Subcutaneous abdominal adipose tissue (tissue), 5 donors: ENCODE measurements at regions not wholly inside any gene's neighbourhood (a gene's known extent, or its start where the extent isn't known, plus 50 kb on each side); places are given as distances from the start of the nearest gene placed in this dataset.

Source experiments
- H3K27ac ChIP-seq: one replicate; pipeline ENCODE4 v1.7.0; 2013; ENCODE audit warnings: low read depth, mild to moderate bottlenecking, inconsistent platforms, low read length, moderate library complexity
- H3K27me3 ChIP-seq, 5 donors: one replicate each; pipeline ENCODE4 v1.7.0; 2013; ENCODE audit warnings: low read length in 5 of 5, inconsistent platforms in 1 of 5; ENCODE audit not compliant: control insufficient read depth in 5 of 5, insufficient read depth in 4 of 5
- H3K36me3 ChIP-seq, 5 donors: one replicate each; pipeline ENCODE4 v1.7.0; 2013; ENCODE audit warnings: low read length in 5 of 5; ENCODE audit not compliant: control insufficient read depth in 5 of 5, insufficient read depth in 5 of 5
- H3K4me1 ChIP-seq, 5 donors: one replicate each; pipeline ENCODE4 v1.7.0; 2013; ENCODE audit warnings: low read length in 5 of 5, mild to moderate bottlenecking in 3 of 5, moderate library complexity in 1 of 5; ENCODE audit not compliant: control insufficient read depth in 5 of 5, insufficient read depth in 5 of 5
- H3K4me3 ChIP-seq, 5 donors: one replicate each; pipeline ENCODE4 v1.7.0; 2013; ENCODE audit warnings: low read length in 5 of 5, low read depth in 1 of 5
- H3K9ac ChIP-seq, 5 donors: one replicate each; pipeline ENCODE4 v1.7.0; 2013; ENCODE audit warnings: low read length in 5 of 5, mild to moderate bottlenecking in 4 of 5, moderate library complexity in 3 of 5
- H3K9me3 ChIP-seq, 5 donors: one replicate each; pipeline ENCODE4 v1.7.0; 2013; ENCODE audit warnings: low read length in 5 of 5; ENCODE audit not compliant: control insufficient read depth in 5 of 5
- donor health status: healthy.
- donor health status: healthy.
- donor health status: healthy.
- donor health status: healthy.
- donor health status: healthy.

- peaks cover 0 to 5% (median 3%) of the 10 kb centered on the region in 5 donors for H3K4me1 ChIP-seq
- no peaks in the 10 kb centered on the region for H3K36me3 ChIP-seq
- H3K9ac ChIP-seq = no peak overlapping the region
- no peaks in the 10 kb centered on the region for H3K9me3 ChIP-seq
- H3K4me3 ChIP-seq = no peak overlapping the region
- H3K27me3 ChIP-seq = no peaks in the 10 kb centered on the region
- H3K27ac ChIP-seq = no peak overlapping the region
Observed at GRCh38 chr1:100613817-100614559, 76.0 kb downstream of the GPR88 start.

GRCh38 chr1:100614570-100614969, 76.6 kb downstream of the GPR88 start:
- Histone ChIP-seq H3K9ac (no peak overlapping the region), H3K4me3 (no peak overlapping the region)

GRCh38 chr1:100615686-100616085, 77.7 kb downstream of the GPR88 start:
- no peak overlapping the region for H3K27ac ChIP-seq
- H3K4me3 ChIP-seq = no peak overlapping the region
- H3K9me3 ChIP-seq = no peaks in the 10 kb centered on the region
- H3K36me3 ChIP-seq = no peaks in the 10 kb centered on the region
- no peaks in the 10 kb centered on the region for H3K4me1 ChIP-seq
- no peak overlapping the region for H3K9ac ChIP-seq
- no peaks in the 10 kb centered on the region for H3K27me3 ChIP-seq

More at GRCh38 chr1:100614570-100614969, 76.6 kb downstream of the GPR88 start:
- H3K9me3 ChIP-seq = no peaks in the 10 kb centered on the region
- H3K27me3 ChIP-seq = no peaks in the 10 kb centered on the region
- H3K27ac ChIP-seq = no peak overlapping the region
- no peaks in the 10 kb centered on the region for H3K4me1 ChIP-seq
- H3K36me3 ChIP-seq = no peaks in the 10 kb centered on the region

GRCh38 chr1:100616121-100616621, 78.2 kb downstream of the GPR88 start:
- no peak overlapping the region for H3K9ac ChIP-seq
- H3K36me3 ChIP-seq = no peaks in the 10 kb centered on the region
- no peak overlapping the region for H3K27ac ChIP-seq
- no peak overlapping the region for H3K4me3 ChIP-seq
- no peaks in the 10 kb centered on the region for H3K9me3 ChIP-seq
- no peaks in the 10 kb centered on the region for H3K4me1 ChIP-seq
- no peaks in the 10 kb centered on the region for H3K27me3 ChIP-seq

- no peak overlapping the region for H3K9ac ChIP-seq
- no peak overlapping the region for H3K4me3 ChIP-seq
- H3K9me3 ChIP-seq = no peaks in the 10 kb centered on the region
- H3K27me3 ChIP-seq = no peaks in the 10 kb centered on the region
- no peaks in the 10 kb centered on the region for H3K36me3 ChIP-seq
- no peak overlapping the region for H3K27ac ChIP-seq
- H3K4me1 ChIP-seq = peaks cover 0 to 6% (median 2%) of the 10 kb centered on the region in 5 donors
Observed at GRCh38 chr1:100622037-100622436, 84.1 kb downstream of the GPR88 start.

- Histone ChIP-seq H3K4me1 (peaks cover 0 to 11% (median 7%) of the 10 kb centered on the region in 5 donors), H3K4me3 (no peak overlapping the region), H3K9ac (no peak overlapping the region), H3K36me3 (no peaks in the 10 kb centered on the region), H3K27me3 (no peaks in the 10 kb centered on the region), H3K27ac (no peak overlapping the region), H3K9me3 (no peaks in the 10 kb centered on the region)
Observed at GRCh38 chr1:100622506-100622905, 84.6 kb downstream of the GPR88 start.

GRCh38 chr1:100622966-100623762, 85.2 kb downstream of the GPR88 start:
- Histone ChIP-seq H3K4me1 (peaks cover 0 to 16% (median 12%) of the 10 kb centered on the region in 5 donors), H3K9ac (no peak overlapping the region), H3K4me3 (no peak overlapping the region), H3K36me3 (no peaks in the 10 kb centered on the region), H3K27ac (no peak overlapping the region), H3K9me3 (no peaks in the 10 kb centered on the region), H3K27me3 (no peaks in the 10 kb centered on the region)

GRCh38 chr1:100624886-100625610, 87.1 kb downstream of the GPR88 start:
- H3K27ac ChIP-seq = no peak overlapping the region
- no peak overlapping the region for H3K9ac ChIP-seq
- no peak overlapping the region for H3K4me3 ChIP-seq
- H3K27me3 ChIP-seq = no peaks in the 10 kb centered on the region
- peaks cover 0 to 26% (median 16%) of the 10 kb centered on the region in 5 donors for H3K4me1 ChIP-seq
- no peaks in the 10 kb centered on the region for H3K36me3 ChIP-seq
- no peaks in the 10 kb centered on the region for H3K9me3 ChIP-seq

GRCh38 chr1:100626397-100626796, 88.5 kb downstream of the GPR88 start:
- H3K9ac ChIP-seq = no peak overlapping the region
- no peaks in the 10 kb centered on the region for H3K36me3 ChIP-seq
- H3K27me3 ChIP-seq = no peaks in the 10 kb centered on the region
- peaks cover 0 to 30% (median 16%) of the 10 kb centered on the region in 5 donors for H3K4me1 ChIP-seq
- no peak overlapping the region for H3K27ac ChIP-seq
- H3K9me3 ChIP-seq = no peaks in the 10 kb centered on the region
- H3K4me3 ChIP-seq = no peak overlapping the region
